ENCODE measurements at regions not wholly inside any gene's neighbourhood (a gene's known extent, or its start where the extent isn't known, plus 50 kb on each side); places are given as distances from the start of the nearest gene placed in this dataset.

DNA sequence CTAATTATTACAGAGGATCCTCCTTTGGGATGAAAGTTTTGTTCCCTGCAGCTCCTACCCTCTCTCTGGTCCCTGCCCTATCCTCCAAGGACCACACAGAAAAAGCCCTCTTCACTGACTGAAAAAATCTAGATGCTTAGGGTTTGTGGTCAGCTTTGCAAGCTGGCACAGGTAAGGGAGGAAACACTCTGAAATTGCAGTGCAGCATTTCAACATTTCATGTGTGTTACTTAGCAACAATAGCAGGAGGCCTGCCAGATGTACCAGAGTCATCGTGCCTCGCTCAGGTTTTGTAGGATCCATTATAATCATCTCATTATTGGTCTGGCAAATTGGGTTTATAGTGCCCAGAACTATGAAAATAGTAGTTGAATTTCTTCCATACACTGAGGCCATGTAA, 109.5 kb downstream of the PALM2AKAP2 start:
- H2BK12ac ChIP-seq (ENCODE audit: low read length in 2 of 2) = no peak overlapping the region
- no peak overlapping the region for H3K4me3 ChIP-seq (ENCODE audit: insufficient read depth in 1 of 2, low read depth in 1 of 2, low read length in 2 of 2)
- no peak overlapping the region for H3K23ac ChIP-seq (ENCODE audit: low read length in 2 of 2)
- no peak overlapping the region for H3K4me2 ChIP-seq (ENCODE audit: low read length, poor library complexity, severe bottlenecking)
- H3K36me3 ChIP-seq (ENCODE audit: control insufficient read depth in 1 of 2, insufficient read depth in 2 of 2, low read depth in 1 of 2, low read length in 2 of 2) = peaks cover 6 to 23% of the 10 kb centered on the region in 2 experiments
- H4K8ac ChIP-seq (ENCODE audit: low read length) = no peak overlapping the region
- DNase-seq = no peak
- no peak overlapping the region for H3K14ac ChIP-seq (ENCODE audit: low read length in 2 of 2)
- H3K27ac ChIP-seq (ENCODE audit: low read length, poor library complexity, severe bottlenecking) = no peak overlapping the region
- no peak overlapping the region for H3K4ac ChIP-seq (ENCODE audit: low read depth in 1 of 2, low read length in 2 of 2)
- H2AK5ac ChIP-seq (ENCODE audit: low read length, severe bottlenecking) = no peak overlapping the region
- no peaks in the 10 kb centered on the region for H3K27me3 ChIP-seq (ENCODE audit: control insufficient read depth in 1 of 2, insufficient read depth in 1 of 2, low read length in 2 of 2)
- H2BK120ac ChIP-seq (ENCODE audit: low read depth, low read length) = no peak overlapping the region
- H3K79me1 ChIP-seq (replicated peaks; ENCODE audit: low read length, poor library complexity, severe bottlenecking) = peaks cover 7% of the 10 kb centered on the region
- H3K4me1 ChIP-seq (ENCODE audit: control insufficient read depth, insufficient read depth, low read depth, low read length) = peaks cover 8% of the 10 kb centered on the region
- no peak overlapping the region for H2BK5ac ChIP-seq (ENCODE audit: low read depth, low read length, poor library complexity, severe bottlenecking)
- no peak overlapping the region for H2BK15ac ChIP-seq (ENCODE audit: low read depth, poor library complexity, severe bottlenecking)
- no peak overlapping the region for H3K9ac ChIP-seq (ENCODE audit: low read length)
- H3K9me3 ChIP-seq (ENCODE audit: control insufficient read depth, low read length) = no peaks in the 10 kb centered on the region
- WGBS = 100% methylated on average over 2 of the region's 2 CpGs
- no peak overlapping the region for H2AFZ ChIP-seq (ENCODE audit: low read depth, low read length)
- H4K91ac ChIP-seq (ENCODE audit: low read length) = no peak overlapping the region
- no peak overlapping the region for H3K18ac ChIP-seq (ENCODE audit: low read depth in 1 of 2, low read length in 2 of 2)

DNA sequence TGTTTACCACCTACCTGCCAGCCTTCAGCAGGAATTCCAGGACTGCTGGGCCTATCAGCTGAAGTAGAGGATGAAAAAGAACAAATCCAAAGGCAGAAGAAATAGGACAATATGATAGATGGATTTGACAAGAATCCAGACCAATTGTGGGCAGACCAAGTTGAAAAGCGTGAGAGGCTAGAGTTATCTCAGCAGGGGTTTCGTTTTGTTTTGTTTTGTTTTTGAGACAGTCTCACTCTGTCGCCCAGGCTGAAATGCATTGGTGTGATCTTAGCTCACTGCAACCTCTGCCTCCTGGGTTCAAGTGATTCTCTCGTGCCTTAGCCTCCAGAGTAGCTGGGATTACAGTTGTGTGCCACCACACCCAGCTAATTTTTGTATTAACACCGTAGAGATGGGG, 113.2 kb downstream of the PALM2AKAP2 start:
- Histone ChIP-seq H3K23ac (ENCODE audit: low read length in 2 of 2) (no peak overlapping the region), H3K4me1 (ENCODE audit: control insufficient read depth, insufficient read depth, low read depth, low read length) (peaks cover 10% of the 10 kb centered on the region), H4K8ac (ENCODE audit: low read length) (no peak overlapping the region), H3K4me2 (ENCODE audit: low read length, poor library complexity, severe bottlenecking) (no peak overlapping the region), H3K9ac (ENCODE audit: low read length) (no peak overlapping the region), H3K27me3 (ENCODE audit: control insufficient read depth in 1 of 2, insufficient read depth in 1 of 2, low read length in 2 of 2) (no peaks in the 10 kb centered on the region), H2BK15ac (ENCODE audit: low read depth, poor library complexity, severe bottlenecking) (no peak overlapping the region), H3K4me3 (ENCODE audit: insufficient read depth in 1 of 2, low read depth in 1 of 2, low read length in 2 of 2) (no peak overlapping the region), H2BK12ac (ENCODE audit: low read length in 2 of 2) (no peak overlapping the region), H3K27ac (ENCODE audit: low read length, poor library complexity, severe bottlenecking) (no peak overlapping the region), H3K4ac (ENCODE audit: low read depth in 1 of 2, low read length in 2 of 2) (no peak overlapping the region), H4K91ac (ENCODE audit: low read length) (no peak overlapping the region), H3K14ac (ENCODE audit: low read length in 2 of 2) (no peak overlapping the region), H3K36me3 (ENCODE audit: control insufficient read depth in 1 of 2, insufficient read depth in 2 of 2, low read depth in 1 of 2, low read length in 2 of 2) (peaks cover 6 to 18% of the 10 kb centered on the region in 2 experiments), H3K9me3 (ENCODE audit: control insufficient read depth, low read length) (no peaks in the 10 kb centered on the region), H3K18ac (ENCODE audit: low read depth in 1 of 2, low read length in 2 of 2) (peak overlapping the region in 1 of 2 experiments; percentile 18), H2AK5ac (ENCODE audit: low read length, severe bottlenecking) (no peak overlapping the region), H2AFZ (ENCODE audit: low read depth, low read length) (no peak overlapping the region), H2BK5ac (ENCODE audit: low read depth, low read length, poor library complexity, severe bottlenecking) (no peak overlapping the region), H3K79me1 (replicated peaks; ENCODE audit: low read length, poor library complexity, severe bottlenecking) (peaks cover 7% of the 10 kb centered on the region), H2BK120ac (ENCODE audit: low read depth, low read length) (no peak overlapping the region)
- no peak for DNase-seq
- 87% methylated on average over 5 of the region's 5 CpGs for WGBS

DNA sequence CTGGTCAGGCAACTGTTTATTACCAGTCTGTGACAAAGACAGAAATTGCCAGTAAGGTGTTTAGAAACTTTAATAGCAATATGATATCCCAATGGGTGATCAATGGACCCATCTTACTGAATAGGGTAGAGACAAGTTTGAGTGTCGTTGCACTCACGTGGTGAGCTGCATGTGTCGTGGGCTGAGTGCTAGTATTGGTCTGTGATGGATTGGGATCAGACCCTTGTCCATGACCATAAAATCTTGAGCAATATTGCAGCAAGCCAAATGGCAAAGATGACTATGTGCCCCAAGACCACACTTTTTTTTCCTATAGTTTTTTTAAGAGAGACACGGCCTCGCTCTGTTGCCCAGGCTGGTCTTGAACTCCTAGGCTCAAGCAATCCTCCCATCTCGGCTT, 114.5 kb downstream of the PALM2AKAP2 start:
- no peak overlapping the region for H4K91ac ChIP-seq (ENCODE audit: low read length)

DNA sequence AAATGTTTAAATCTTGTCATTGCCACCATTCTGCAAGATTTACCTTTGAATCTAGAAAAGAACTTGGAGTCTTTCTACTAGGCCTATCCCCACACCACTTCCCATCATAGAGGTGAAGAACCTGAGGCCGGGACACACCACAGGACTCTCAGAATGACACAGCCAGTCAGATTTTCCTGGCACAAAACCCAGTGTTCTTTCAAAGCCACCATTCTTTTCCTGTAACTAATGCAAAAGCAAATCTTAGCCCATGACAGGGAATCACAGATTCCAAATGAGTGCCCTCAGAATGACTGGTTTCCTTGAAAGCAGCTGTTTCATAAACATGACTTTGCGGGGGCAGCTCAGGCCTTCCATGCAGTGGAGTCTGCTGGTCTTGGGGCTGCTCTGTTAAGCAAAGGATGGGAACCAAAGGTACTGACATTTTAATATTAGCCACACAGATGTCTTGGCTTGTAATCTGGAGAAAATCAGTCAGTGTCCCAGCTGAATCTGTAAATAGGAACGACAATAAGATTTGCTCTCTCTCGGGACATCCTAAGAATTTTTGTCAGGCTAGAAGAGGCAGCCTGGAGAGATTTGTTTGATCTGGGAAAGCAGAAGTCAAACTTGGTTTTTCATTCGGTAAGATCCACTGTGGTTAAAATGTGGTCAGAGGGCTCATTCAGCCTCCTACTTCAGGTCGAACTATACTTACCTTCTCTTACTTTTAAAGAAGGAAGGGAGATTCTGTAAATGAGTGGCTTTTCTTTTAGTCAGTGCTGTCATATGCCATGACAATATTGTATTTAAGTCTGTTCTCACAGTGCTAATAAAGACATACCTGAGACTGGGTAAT, 115.1 kb downstream of the PALM2AKAP2 start:
- 91% methylated on average over 5 of the region's 6 CpGs for WGBS
- peak; percentile 68 for DNase-seq
- no peaks in the 10 kb centered on the region for H3K9me3 ChIP-seq (ENCODE audit: control insufficient read depth, low read length)

More for the DNA sequence above, 114.5 kb downstream of the PALM2AKAP2 start:
- Histone ChIP-seq H3K4me3 (ENCODE audit: insufficient read depth in 1 of 2, low read depth in 1 of 2, low read length in 2 of 2) (no peak overlapping the region), H3K14ac (ENCODE audit: low read length in 2 of 2) (no peak overlapping the region), H3K9me3 (ENCODE audit: control insufficient read depth, low read length) (no peaks in the 10 kb centered on the region), H2AFZ (ENCODE audit: low read depth, low read length) (no peak overlapping the region), H3K18ac (ENCODE audit: low read depth in 1 of 2, low read length in 2 of 2) (no peak overlapping the region), H3K36me3 (ENCODE audit: control insufficient read depth in 1 of 2, insufficient read depth in 2 of 2, low read depth in 1 of 2, low read length in 2 of 2) (peaks cover 6 to 18% of the 10 kb centered on the region in 2 experiments), H2AK5ac (ENCODE audit: low read length, severe bottlenecking) (no peak overlapping the region), H3K9ac (ENCODE audit: low read length) (no peak overlapping the region), H3K79me1 (replicated peaks; ENCODE audit: low read length, poor library complexity, severe bottlenecking) (peaks cover 7% of the 10 kb centered on the region), H2BK12ac (ENCODE audit: low read length in 2 of 2) (no peak overlapping the region), H3K27ac (ENCODE audit: low read length, poor library complexity, severe bottlenecking) (no peak overlapping the region), H3K4me1 (ENCODE audit: control insufficient read depth, insufficient read depth, low read depth, low read length) (peaks cover 10% of the 10 kb centered on the region), H3K23ac (ENCODE audit: low read length in 2 of 2) (no peak overlapping the region), H3K27me3 (ENCODE audit: control insufficient read depth in 1 of 2, insufficient read depth in 1 of 2, low read length in 2 of 2) (no peaks in the 10 kb centered on the region), H2BK120ac (ENCODE audit: low read depth, low read length) (no peak overlapping the region), H2BK15ac (ENCODE audit: low read depth, poor library complexity, severe bottlenecking) (no peak overlapping the region), H4K8ac (ENCODE audit: low read length) (no peak overlapping the region), H2BK5ac (ENCODE audit: low read depth, low read length, poor library complexity, severe bottlenecking) (no peak overlapping the region), H3K4me2 (ENCODE audit: low read length, poor library complexity, severe bottlenecking) (no peak overlapping the region), H3K4ac (ENCODE audit: low read depth in 1 of 2, low read length in 2 of 2) (no peak overlapping the region)
- 98% methylated on average over 6 of the region's 6 CpGs for WGBS
- DNase-seq = no peak

More for the DNA sequence above, 115.1 kb downstream of the PALM2AKAP2 start:
- H3K36me3 ChIP-seq (ENCODE audit: control insufficient read depth in 1 of 2, insufficient read depth in 2 of 2, low read depth in 1 of 2, low read length in 2 of 2) = peaks cover 6 to 15% of the 10 kb centered on the region in 2 experiments
- H3K4me2 ChIP-seq (ENCODE audit: low read length, poor library complexity, severe bottlenecking) = no peak overlapping the region
- no peak overlapping the region for H2BK5ac ChIP-seq (ENCODE audit: low read depth, low read length, poor library complexity, severe bottlenecking)
- H3K79me1 ChIP-seq (replicated peaks; ENCODE audit: low read length, poor library complexity, severe bottlenecking) = peaks cover 9% of the 10 kb centered on the region
- H3K4ac ChIP-seq (ENCODE audit: low read depth in 1 of 2, low read length in 2 of 2) = no peak overlapping the region
- H3K4me3 ChIP-seq (ENCODE audit: insufficient read depth in 1 of 2, low read depth in 1 of 2, low read length in 2 of 2) = no peak overlapping the region
- no peak overlapping the region for H3K14ac ChIP-seq (ENCODE audit: low read length in 2 of 2)
- no peak overlapping the region for H2BK120ac ChIP-seq (ENCODE audit: low read depth, low read length)
- H3K23ac ChIP-seq (ENCODE audit: low read length in 2 of 2) = no peak overlapping the region
- H3K27me3 ChIP-seq (ENCODE audit: control insufficient read depth in 1 of 2, insufficient read depth in 1 of 2, low read length in 2 of 2) = no peaks in the 10 kb centered on the region
- H3K4me1 ChIP-seq (ENCODE audit: control insufficient read depth, insufficient read depth, low read depth, low read length) = peaks cover 10% of the 10 kb centered on the region
- H3K27ac ChIP-seq (ENCODE audit: low read length, poor library complexity, severe bottlenecking) = no peak overlapping the region
- no peak overlapping the region for H2AK5ac ChIP-seq (ENCODE audit: low read length, severe bottlenecking)
- no peak overlapping the region for H2BK15ac ChIP-seq (ENCODE audit: low read depth, poor library complexity, severe bottlenecking)
- H4K8ac ChIP-seq (ENCODE audit: low read length) = no peak overlapping the region
- no peak overlapping the region for H2AFZ ChIP-seq (ENCODE audit: low read depth, low read length)
- H4K91ac ChIP-seq (ENCODE audit: low read length) = no peak overlapping the region
- no peak overlapping the region for H3K9ac ChIP-seq (ENCODE audit: low read length)
- H3K18ac ChIP-seq (ENCODE audit: low read depth in 1 of 2, low read length in 2 of 2) = no peak overlapping the region
- H2BK12ac ChIP-seq (ENCODE audit: low read length in 2 of 2) = no peak overlapping the region
